Parathyroid adenoma (tissue), 2 donors: ENCODE measurements at regions not wholly inside any gene's neighbourhood (a gene's known extent, or its start where the extent isn't known, plus 50 kb on each side); places are given as distances from the start of the nearest gene placed in this dataset.

Source experiments
- H2AFZ ChIP-seq: fragments of 300-600 bp; sonication (generic); one replicate; pipeline ENCODE4 v1.7.0; 2017; ENCODE audit warnings: antibody characterized with exemption, mild to moderate bottlenecking
- H3K27ac ChIP-seq: fragments of 300-600 bp; sonication (generic); one replicate; pipeline ENCODE4 v1.7.0; 2017
- H3K27me3 ChIP-seq: fragments of 300-600 bp; sonication (generic); one replicate; pipeline ENCODE4 v1.7.0; 2017; ENCODE audit warnings: low read length; ENCODE audit not compliant: control insufficient read depth, insufficient read depth
- H3K36me3 ChIP-seq: fragments of 300-600 bp; sonication (generic); one replicate; pipeline ENCODE4 v1.7.0; 2017; ENCODE audit warnings: low read length; ENCODE audit not compliant: control insufficient read depth, insufficient read depth
- H3K4me1 ChIP-seq: fragments of 300-600 bp; sonication (generic); one replicate; pipeline ENCODE4 v1.7.0; 2017; ENCODE audit warnings: control low read depth
- H3K4me2 ChIP-seq: fragments of 300-600 bp; sonication (generic); one replicate; pipeline ENCODE4 v1.7.0; 2017; ENCODE audit warnings: low read length
- H3K4me3 ChIP-seq: fragments of 300-600 bp; sonication (generic); one replicate; pipeline ENCODE4 v1.7.0; 2017; ENCODE audit warnings: low read depth, low read length
- H3K79me2 ChIP-seq: fragments of 300-600 bp; sonication (generic); one replicate; pipeline ENCODE4 v1.7.0; 2017; ENCODE audit warnings: control low read depth
- H3K9ac ChIP-seq: fragments of 300-600 bp; sonication (generic); one replicate; pipeline ENCODE4 v1.7.0; 2017; ENCODE audit warnings: mild to moderate bottlenecking
- H3K9me3 ChIP-seq: fragments of 300-600 bp; sonication (generic); one replicate; pipeline ENCODE4 v1.7.0; 2017; ENCODE audit warnings: low read length; ENCODE audit not compliant: control insufficient read depth
- TF ChIP-seq, protein P1 (sequence below): fragments of 300-600 bp; sonication (generic); IDR thresholded peaks from one replicate; pipeline ENCODE4 v1.7.0; 2017; ENCODE audit warnings: antibody characterized with exemption, mild to moderate bottlenecking
- donor health status: primary hyperparathyroidism.

DNA sequence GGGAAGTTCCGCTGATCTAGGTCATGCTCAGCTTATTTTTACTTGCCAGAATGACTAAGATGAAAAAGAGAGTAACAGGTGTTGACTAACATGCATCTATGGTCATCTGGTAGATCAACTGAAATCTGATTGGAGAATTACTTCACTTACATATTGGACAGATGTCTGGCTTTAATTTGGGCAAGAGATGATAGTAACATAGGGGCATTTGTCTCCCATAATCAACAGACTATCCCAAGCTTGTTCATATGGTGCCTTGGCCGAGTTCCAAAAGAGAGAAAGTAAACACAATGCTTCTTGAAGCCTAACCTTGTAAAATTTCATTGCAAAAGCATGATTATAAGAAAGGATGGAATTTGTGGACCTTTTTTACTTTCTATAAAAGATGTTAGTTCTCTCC lies 503.7 kb downstream of the ADCYAP1 start:
- TF ChIP-seq, protein P1, sequence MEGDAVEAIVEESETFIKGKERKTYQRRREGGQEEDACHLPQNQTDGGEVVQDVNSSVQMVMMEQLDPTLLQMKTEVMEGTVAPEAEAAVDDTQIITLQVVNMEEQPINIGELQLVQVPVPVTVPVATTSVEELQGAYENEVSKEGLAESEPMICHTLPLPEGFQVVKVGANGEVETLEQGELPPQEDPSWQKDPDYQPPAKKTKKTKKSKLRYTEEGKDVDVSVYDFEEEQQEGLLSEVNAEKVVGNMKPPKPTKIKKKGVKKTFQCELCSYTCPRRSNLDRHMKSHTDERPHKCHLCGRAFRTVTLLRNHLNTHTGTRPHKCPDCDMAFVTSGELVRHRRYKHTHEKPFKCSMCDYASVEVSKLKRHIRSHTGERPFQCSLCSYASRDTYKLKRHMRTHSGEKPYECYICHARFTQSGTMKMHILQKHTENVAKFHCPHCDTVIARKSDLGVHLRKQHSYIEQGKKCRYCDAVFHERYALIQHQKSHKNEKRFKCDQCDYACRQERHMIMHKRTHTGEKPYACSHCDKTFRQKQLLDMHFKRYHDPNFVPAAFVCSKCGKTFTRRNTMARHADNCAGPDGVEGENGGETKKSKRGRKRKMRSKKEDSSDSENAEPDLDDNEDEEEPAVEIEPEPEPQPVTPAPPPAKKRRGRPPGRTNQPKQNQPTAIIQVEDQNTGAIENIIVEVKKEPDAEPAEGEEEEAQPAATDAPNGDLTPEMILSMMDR: no peak
- H3K36me3 ChIP-seq: no peaks in the 10 kb centered on the region
- H3K4me3 ChIP-seq: no peak overlapping the region
- H3K4me1 ChIP-seq: no peaks in the 10 kb centered on the region
- no peak overlapping the region for H2AFZ ChIP-seq
- H3K4me2 ChIP-seq: no peak overlapping the region
- no peak overlapping the region for H3K9ac ChIP-seq
- no peaks in the 10 kb centered on the region for H3K27me3 ChIP-seq
- H3K79me2 ChIP-seq: no peaks in the 10 kb centered on the region
- no peaks in the 10 kb centered on the region for H3K9me3 ChIP-seq
- no peak overlapping the region for H3K27ac ChIP-seq

DNA sequence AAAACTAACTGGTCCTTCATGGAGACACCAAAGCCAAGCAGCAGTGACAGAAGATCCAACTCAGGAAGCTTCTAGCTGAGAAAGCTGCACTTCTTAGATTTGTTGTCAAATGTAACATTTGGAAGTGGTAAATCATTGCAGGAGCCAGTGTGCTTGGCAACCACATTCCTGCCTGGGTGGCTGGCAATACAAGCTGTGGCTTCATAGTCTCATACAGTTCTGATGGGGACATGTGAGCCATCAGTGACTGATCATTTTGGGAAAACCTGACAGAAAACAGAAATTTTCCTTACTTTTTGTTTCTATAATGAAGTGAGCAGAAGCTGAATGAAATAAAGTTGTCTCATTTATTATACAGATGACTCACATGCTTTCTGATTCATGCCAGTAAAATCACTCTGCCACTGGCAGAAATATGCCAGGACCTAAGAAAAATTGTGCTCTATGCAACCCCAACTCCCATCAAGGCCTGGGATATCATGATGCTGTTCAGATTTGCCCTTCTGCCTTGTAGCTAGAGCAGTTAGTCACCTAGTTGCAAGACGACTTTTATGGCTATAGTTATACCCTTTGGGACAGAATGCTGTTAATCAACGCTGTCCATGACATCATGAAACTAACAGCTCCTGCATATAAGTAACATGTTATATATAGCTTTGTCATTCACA lies 508.1 kb downstream of the ADCYAP1 start:
- Histone ChIP-seq H3K4me1 (no peaks in the 10 kb centered on the region), H3K4me2 (no peak overlapping the region), H3K9me3 (no peaks in the 10 kb centered on the region), H3K4me3 (no peak overlapping the region), H2AFZ (no peak overlapping the region), H3K36me3 (no peaks in the 10 kb centered on the region), H3K79me2 (no peaks in the 10 kb centered on the region), H3K27me3 (no peaks in the 10 kb centered on the region), H3K27ac (no peak overlapping the region), H3K9ac (no peak overlapping the region)
- TF ChIP-seq, protein P1: no peak

DNA sequence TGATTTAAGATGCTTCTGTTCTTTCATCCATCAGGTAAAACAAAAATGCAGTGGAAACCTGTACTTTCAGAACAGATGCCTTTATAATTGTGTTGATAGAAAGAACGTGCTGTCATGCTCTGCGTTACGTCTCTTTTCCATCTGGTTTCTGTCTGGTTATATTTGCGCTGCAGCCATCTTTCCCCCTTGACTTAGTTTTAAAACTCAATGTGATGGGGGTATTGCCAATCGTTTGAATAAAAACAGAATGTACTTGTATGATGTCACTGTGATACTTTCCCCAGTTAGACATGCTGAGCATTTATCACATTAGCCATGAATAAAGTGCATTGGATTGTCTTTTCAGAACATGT lies 508.6 kb downstream of the ADCYAP1 start:
- TF ChIP-seq, protein P1: no peak
- no peaks in the 10 kb centered on the region for H3K36me3 ChIP-seq
- H3K79me2 ChIP-seq: no peaks in the 10 kb centered on the region
- H3K4me3 ChIP-seq: no peak overlapping the region
- H3K9me3 ChIP-seq: no peaks in the 10 kb centered on the region
- H3K9ac ChIP-seq: no peak overlapping the region
- no peaks in the 10 kb centered on the region for H3K4me1 ChIP-seq
- no peak overlapping the region for H3K27ac ChIP-seq
- no peak overlapping the region for H2AFZ ChIP-seq
- no peaks in the 10 kb centered on the region for H3K27me3 ChIP-seq
- H3K4me2 ChIP-seq: no peak overlapping the region

DNA sequence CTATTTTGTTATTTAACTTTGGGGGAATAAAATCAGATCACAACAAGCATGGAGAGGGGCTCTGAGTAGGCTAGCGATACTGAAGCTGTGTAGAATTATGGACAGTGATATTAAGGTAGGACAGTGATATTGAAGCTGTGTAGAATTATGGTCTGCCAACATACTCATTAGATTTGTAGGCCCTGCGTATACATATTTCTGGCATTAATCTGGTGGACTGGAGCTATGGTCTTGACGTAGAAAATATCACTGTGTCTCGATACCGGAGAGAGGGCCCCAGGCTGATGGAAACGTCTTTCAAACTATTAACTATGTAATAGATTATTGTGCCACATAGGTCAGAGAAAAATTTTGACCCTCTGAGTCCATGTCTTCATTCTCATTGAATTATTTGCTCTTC lies 511.4 kb downstream of the ADCYAP1 start:
- Histone ChIP-seq H3K36me3 (no peaks in the 10 kb centered on the region), H3K4me3 (no peak overlapping the region), H3K9me3 (no peaks in the 10 kb centered on the region), H3K4me1 (no peaks in the 10 kb centered on the region), H3K27ac (no peak overlapping the region), H3K27me3 (no peaks in the 10 kb centered on the region), H3K4me2 (no peak overlapping the region), H3K79me2 (no peaks in the 10 kb centered on the region), H2AFZ (no peak overlapping the region), H3K9ac (no peak overlapping the region)
- TF ChIP-seq, protein P1: no peak

DNA sequence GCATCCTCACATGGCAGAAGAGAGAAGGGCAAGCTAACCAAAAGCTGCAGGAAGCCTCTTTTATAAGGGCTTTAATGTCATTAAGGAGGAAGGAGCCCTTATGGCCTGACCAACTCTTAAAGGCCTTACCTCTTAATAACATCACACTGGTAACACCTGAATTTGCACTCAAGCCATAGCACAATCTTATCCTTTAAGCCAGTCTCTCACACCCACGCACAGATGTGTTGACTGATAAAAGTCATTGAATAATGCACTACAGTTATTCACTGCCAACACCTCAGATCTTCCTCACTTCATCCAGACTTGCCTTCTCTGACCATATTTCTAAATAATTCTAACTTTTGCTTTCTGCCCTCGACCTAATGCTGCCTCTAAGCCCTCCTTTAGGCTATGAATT lies 516.8 kb downstream of the ADCYAP1 start:
- no peak overlapping the region for H3K27ac ChIP-seq
- H3K27me3 ChIP-seq: no peaks in the 10 kb centered on the region
- H3K9me3 ChIP-seq: no peaks in the 10 kb centered on the region
- H3K4me1 ChIP-seq: no peaks in the 10 kb centered on the region
- H3K79me2 ChIP-seq: no peaks in the 10 kb centered on the region
- H3K4me2 ChIP-seq: no peak overlapping the region
- H3K36me3 ChIP-seq: no peaks in the 10 kb centered on the region
- no peak overlapping the region for H2AFZ ChIP-seq
- no peak overlapping the region for H3K9ac ChIP-seq
- TF ChIP-seq, protein P1: no peak
- no peak overlapping the region for H3K4me3 ChIP-seq
